CD8-positive, alpha-beta memory T cell (primary cell): ENCODE measurements at regions not wholly inside any gene's neighbourhood (a gene's known extent, or its start where the extent isn't known, plus 50 kb on each side); places are given as distances from the start of the nearest gene placed in this dataset.

Source experiments
- CTCF ChIA-PET: fragments of 350-600 bp; sonication (Branson Sonifier 250); formaldehyde crosslinking; loops from one replicate; lab custom pipeline; 2021; ENCODE audit warnings: antibody characterized with exemption; lab: Charles Lee
- POLR2A ChIA-PET: fragments of 350-600 bp; sonication (Branson Sonifier 250); formaldehyde crosslinking; loops from one replicate; lab custom pipeline; 2021; ENCODE audit warnings: antibody characterized with exemption; lab: Charles Lee
- DNase-seq, 5 donors: peaks; one replicate each; pipeline versions ENCODE4 v3.0.0 to v3.0.0-alpha.2; 2020 to 2022; ENCODE audit warnings: mixed read lengths in 1 of 5
- H3K27ac ChIP-seq: one replicate; pipeline ENCODE4 v1.7.0; 2013; ENCODE audit warnings: low read depth, mild to moderate bottlenecking, low read length, moderate library complexity
- H3K27me3 ChIP-seq: 2 replicates; pipeline ENCODE4 v1.7.0; 2013; ENCODE audit warnings: low read length, mild to moderate bottlenecking; ENCODE audit not compliant: insufficient read depth, poor library complexity, severe bottlenecking
- H3K36me3 ChIP-seq: 2 replicates; pipeline ENCODE4 v1.7.0; 2013; ENCODE audit warnings: mild to moderate bottlenecking, low read length, moderate library complexity; ENCODE audit not compliant: insufficient read depth
- H3K4me1 ChIP-seq: 2 replicates; pipeline ENCODE4 v1.7.0; 2013; ENCODE audit warnings: mild to moderate bottlenecking, low read length, moderate library complexity; ENCODE audit not compliant: insufficient read depth
- H3K4me3 ChIP-seq: 2 replicates; pipeline ENCODE4 v1.7.0; 2013; ENCODE audit warnings: mild to moderate bottlenecking, low read length
- H3K9me3 ChIP-seq: 2 replicates; pipeline ENCODE4 v1.7.0; 2013; ENCODE audit warnings: mild to moderate bottlenecking, low read length
- H3K27ac Mint-ChIP-seq, 8 donors: one replicate each; pipeline ENCODE4 v1.8.0; 2020 to 2021; ENCODE audit warnings: mixed read lengths in 8 of 8, mild to moderate bottlenecking in 6 of 8, inconsistent platforms in 3 of 8, moderate library complexity in 3 of 8
- H3K27me3 Mint-ChIP-seq, 2 donors: one replicate each; pipeline ENCODE4 v1.8.0; 2020 to 2021; ENCODE audit warnings: mixed read lengths in 2 of 2, mild to moderate bottlenecking in 1 of 2, moderate library complexity in 1 of 2
- H3K36me3 Mint-ChIP-seq, 3 donors: one replicate each; pipeline ENCODE4 v1.8.0; 2020 to 2021; ENCODE audit warnings: mixed read lengths in 3 of 3, inconsistent platforms in 1 of 3, mild to moderate bottlenecking in 1 of 3
- H3K4me1 Mint-ChIP-seq, 3 donors: one replicate each; pipeline ENCODE4 v1.8.0; 2020 to 2021; ENCODE audit warnings: mixed read lengths in 3 of 3, inconsistent platforms in 1 of 3, mild to moderate bottlenecking in 1 of 3
- H3K4me3 Mint-ChIP-seq, 7 donors: one replicate each; pipeline ENCODE4 v1.8.0; 2020 to 2021; ENCODE audit warnings: mixed read lengths in 7 of 7, mild to moderate bottlenecking in 6 of 7, moderate library complexity in 4 of 7, inconsistent platforms in 2 of 7
- H3K9me3 Mint-ChIP-seq, 5 donors: one replicate each; pipeline ENCODE4 v1.8.0; 2020 to 2022; ENCODE audit warnings: mixed read lengths in 5 of 5, mild to moderate bottlenecking in 3 of 5, moderate library complexity in 2 of 5, inconsistent platforms in 1 of 5

DNA sequence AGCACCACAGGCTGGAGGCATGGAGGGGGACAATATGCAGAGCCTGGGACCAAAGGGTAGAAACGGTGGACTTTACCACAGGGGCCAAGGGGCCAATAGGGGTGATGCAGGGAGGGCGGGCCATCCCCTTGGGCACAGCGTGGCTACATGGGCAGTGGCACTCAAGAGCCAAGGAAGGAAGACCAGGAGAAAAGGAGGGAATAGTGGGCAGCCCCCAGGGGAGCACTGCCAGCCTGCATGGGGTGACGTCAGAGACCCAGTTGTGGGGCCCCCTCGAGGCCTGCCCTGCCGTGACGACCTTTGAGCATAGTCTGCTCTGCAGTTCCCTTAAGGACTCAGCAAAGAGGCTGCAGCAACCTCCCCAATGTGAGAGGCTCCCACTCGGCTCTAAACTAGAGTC is 95.5 kb upstream of the TMPRSS2 start:
- no peak overlapping the region for H3K4me3 Mint-ChIP-seq
- H3K27me3 ChIP-seq = no peaks in the 10 kb centered on the region
- H3K36me3 ChIP-seq = no peaks in the 10 kb centered on the region
- no peak overlapping the region for H3K27ac Mint-ChIP-seq
- H3K27me3 Mint-ChIP-seq = peaks cover 12 to 24% of the 10 kb centered on the region in 2 donors
- ChIA-PET CTCF (no interaction called here), POLR2A (no interaction called here)
- no peaks in the 10 kb centered on the region for H3K4me1 ChIP-seq
- no peak overlapping the region for H3K4me3 ChIP-seq
- no peaks in the 10 kb centered on the region for H3K4me1 Mint-ChIP-seq
- no peaks in the 10 kb centered on the region for H3K9me3 ChIP-seq
- no peak for DNase-seq
- H3K36me3 Mint-ChIP-seq = no peaks in the 10 kb centered on the region
- no peak overlapping the region for H3K27ac ChIP-seq
- peaks cover 0 to 2% (median 0%) of the 10 kb centered on the region in 5 donors for H3K9me3 Mint-ChIP-seq

DNA sequence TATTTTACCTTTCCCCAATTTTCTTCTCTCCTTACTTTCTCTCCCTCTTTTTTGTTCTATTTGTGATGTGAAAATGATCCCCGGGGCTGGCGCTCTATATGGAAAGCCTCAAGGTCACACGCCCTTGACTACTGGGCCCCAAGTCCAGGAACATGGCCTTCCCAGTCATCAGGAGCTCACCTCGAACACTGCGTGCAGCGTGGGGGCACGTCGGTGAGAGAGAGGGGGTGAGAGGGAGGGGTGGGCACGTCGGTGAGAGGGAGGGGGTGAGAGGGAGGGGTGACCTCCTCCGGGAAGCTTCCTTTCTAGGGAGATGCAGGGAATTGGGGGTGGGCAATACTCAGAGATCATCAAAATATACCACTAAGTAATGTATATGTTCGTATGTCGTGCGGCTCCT is 94.6 kb upstream of the TMPRSS2 start:
- no peak for DNase-seq
- H3K4me3 ChIP-seq = no peak overlapping the region
- no peaks in the 10 kb centered on the region for H3K27me3 ChIP-seq
- ChIA-PET CTCF (no interaction called here), POLR2A (no interaction called here)
- H3K4me3 Mint-ChIP-seq = no peak overlapping the region
- no peaks in the 10 kb centered on the region for H3K9me3 ChIP-seq
- no peaks in the 10 kb centered on the region for H3K4me1 ChIP-seq
- H3K4me1 Mint-ChIP-seq = no peaks in the 10 kb centered on the region
- peaks cover 13 to 18% of the 10 kb centered on the region in 2 donors for H3K27me3 Mint-ChIP-seq
- no peak overlapping the region for H3K27ac ChIP-seq
- no peaks in the 10 kb centered on the region for H3K36me3 Mint-ChIP-seq
- H3K27ac Mint-ChIP-seq = no peak overlapping the region
- no peaks in the 10 kb centered on the region for H3K36me3 ChIP-seq
- peaks cover 0 to 2% (median 0%) of the 10 kb centered on the region in 5 donors for H3K9me3 Mint-ChIP-seq

DNA sequence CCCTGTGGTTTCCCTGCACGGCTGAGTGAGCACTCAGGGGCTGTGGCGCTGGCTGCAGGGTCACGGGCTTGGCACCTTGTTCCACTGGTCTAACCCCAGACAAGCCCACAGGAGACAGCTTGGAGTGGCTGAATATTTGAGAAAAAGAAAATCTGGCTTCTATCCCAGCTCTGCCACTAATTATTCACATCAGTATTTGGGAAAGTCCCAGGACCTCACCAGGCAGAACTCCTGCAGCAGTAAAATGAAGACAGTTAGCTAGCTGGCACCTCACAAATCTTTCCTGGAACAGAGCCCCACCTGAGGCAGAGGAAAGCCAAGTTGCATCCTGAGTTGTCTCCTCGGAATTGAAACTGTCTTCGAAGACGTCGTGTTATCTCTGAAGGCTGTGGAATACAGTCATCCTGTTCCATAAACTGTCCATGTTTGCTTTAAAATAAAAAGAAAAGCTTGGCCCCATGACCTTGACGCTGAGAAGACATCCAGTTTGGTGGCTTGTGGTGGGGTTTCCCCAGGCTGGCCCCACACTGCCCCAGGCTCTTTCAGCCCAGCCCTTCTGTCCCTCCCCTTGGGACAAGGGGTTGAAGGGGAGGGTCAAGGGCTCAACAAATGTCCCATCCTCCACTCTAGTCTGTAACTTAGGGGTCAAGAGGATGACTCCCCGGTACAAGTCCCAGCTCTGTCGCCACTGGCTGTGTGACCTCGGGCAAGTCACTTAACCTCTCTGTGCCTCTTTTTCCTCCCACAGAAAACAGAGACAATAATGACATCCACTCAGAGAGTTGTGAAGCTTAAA is 93.8 kb upstream of the TMPRSS2 start:
- H3K4me1 Mint-ChIP-seq = no peaks in the 10 kb centered on the region
- no peak for DNase-seq
- peaks cover 0 to 2% (median 0%) of the 10 kb centered on the region in 5 donors for H3K9me3 Mint-ChIP-seq
- no peaks in the 10 kb centered on the region for H3K36me3 Mint-ChIP-seq
- no peak overlapping the region for H3K27ac Mint-ChIP-seq
- Histone ChIP-seq H3K4me1 (no peaks in the 10 kb centered on the region), H3K36me3 (no peaks in the 10 kb centered on the region), H3K4me3 (no peak overlapping the region), H3K27ac (no peak overlapping the region), H3K27me3 (no peaks in the 10 kb centered on the region), H3K9me3 (no peaks in the 10 kb centered on the region)
- peaks cover 13 to 16% of the 10 kb centered on the region in 2 donors for H3K27me3 Mint-ChIP-seq
- H3K4me3 Mint-ChIP-seq = no peak overlapping the region
- POLR2A ChIA-PET = no interaction called here
- CTCF ChIA-PET = no interaction called here

DNA sequence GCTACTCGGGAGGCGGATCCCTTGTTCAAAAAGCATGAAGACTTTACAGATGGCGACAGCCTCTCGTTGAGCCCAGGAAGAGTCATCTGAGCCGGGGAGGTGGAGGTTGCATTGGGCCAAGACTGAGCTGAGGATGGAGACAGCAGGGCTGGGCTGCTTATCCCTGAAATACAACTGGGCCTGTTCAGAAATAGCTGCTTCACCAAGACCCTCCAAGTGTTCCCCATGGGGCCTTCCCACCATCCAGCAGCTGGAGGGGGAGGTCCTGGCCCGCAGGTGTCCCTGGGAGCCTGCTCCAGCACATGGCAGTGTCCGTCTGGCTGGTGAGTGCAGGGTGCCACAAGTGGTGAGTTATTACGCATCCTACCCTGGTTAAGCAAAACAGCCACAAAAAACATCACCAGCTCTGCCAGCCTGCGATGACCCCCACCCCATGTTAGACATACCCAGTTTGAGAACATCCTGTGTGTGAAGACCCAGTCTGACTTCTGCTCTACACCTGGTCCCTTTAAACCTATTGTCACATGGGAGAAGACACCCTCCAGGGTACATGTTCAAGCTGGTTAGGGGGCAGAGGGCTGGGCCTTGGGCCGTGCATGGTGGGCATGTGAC is 93.1 kb upstream of the TMPRSS2 start:
- DNase-seq = no peak
- ChIA-PET CTCF (no interaction called here), POLR2A (no interaction called here)
- H3K4me1 ChIP-seq = no peaks in the 10 kb centered on the region
- H3K27ac ChIP-seq = no peak overlapping the region
- no peak overlapping the region for H3K4me3 ChIP-seq
- no peaks in the 10 kb centered on the region for H3K9me3 ChIP-seq
- peaks cover 0 to 2% (median 0%) of the 10 kb centered on the region in 5 donors for H3K9me3 Mint-ChIP-seq
- no peak overlapping the region for H3K4me3 Mint-ChIP-seq
- H3K36me3 Mint-ChIP-seq = no peaks in the 10 kb centered on the region
- peaks cover 14 to 19% of the 10 kb centered on the region in 2 donors for H3K27me3 Mint-ChIP-seq
- H3K36me3 ChIP-seq = no peaks in the 10 kb centered on the region
- no peaks in the 10 kb centered on the region for H3K4me1 Mint-ChIP-seq
- H3K27ac Mint-ChIP-seq = no peak overlapping the region
- H3K27me3 ChIP-seq = no peaks in the 10 kb centered on the region

DNA sequence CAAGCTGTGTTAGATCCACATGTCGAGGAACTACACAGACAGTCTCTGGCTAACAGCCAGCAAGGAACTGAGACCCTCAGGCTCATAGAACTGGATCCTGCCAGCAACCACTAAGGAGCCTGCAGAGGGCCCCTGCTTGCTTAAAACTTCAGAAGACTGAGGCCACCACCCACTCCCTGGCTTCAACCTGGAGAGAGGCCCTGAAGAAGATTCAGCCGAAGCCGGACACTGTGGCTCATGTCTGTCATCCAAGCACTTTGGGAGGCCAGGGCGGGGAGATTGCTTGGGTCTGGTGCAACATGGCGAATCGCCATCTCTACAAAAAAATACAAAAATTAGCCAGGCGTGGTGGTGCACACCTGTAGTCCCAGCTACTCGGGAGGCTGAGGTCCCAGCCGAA is 92.6 kb upstream of the TMPRSS2 start:
- H3K27ac Mint-ChIP-seq = no peak overlapping the region
- CTCF ChIA-PET = no interaction called here

DNA sequence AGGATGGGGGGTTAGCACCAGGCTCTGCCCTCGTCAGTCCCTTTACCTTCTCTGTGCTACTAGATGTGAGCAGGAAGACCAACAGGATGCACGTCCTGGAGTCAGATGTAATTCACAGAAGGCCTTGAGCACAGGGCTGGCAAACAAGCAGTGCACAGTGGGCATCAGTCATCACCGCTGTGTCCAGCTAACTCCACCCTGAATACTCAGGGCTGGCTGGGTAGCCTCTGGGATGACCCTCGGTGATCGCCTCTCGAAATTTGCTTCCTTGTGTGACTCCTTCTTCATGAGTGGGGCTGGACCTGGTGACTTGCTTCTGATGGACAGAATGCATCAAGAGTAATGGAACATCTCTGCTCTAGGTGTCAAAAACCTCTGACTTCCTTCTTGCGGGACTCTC is 92.2 kb upstream of the TMPRSS2 start:
- no peak overlapping the region for H3K27ac Mint-ChIP-seq
- ChIA-PET CTCF (no interaction called here), POLR2A (no interaction called here)
- Histone ChIP-seq H3K36me3 (no peaks in the 10 kb centered on the region), H3K4me3 (no peak overlapping the region), H3K27me3 (no peaks in the 10 kb centered on the region), H3K27ac (no peak overlapping the region), H3K9me3 (no peaks in the 10 kb centered on the region), H3K4me1 (no peaks in the 10 kb centered on the region)
- H3K4me1 Mint-ChIP-seq = no peaks in the 10 kb centered on the region
- DNase-seq = no peak
- H3K27me3 Mint-ChIP-seq = peaks cover 17 to 18% of the 10 kb centered on the region in 2 donors
- H3K4me3 Mint-ChIP-seq = no peak overlapping the region
- no peaks in the 10 kb centered on the region for H3K36me3 Mint-ChIP-seq
- H3K9me3 Mint-ChIP-seq = peaks cover 0 to 2% (median 0%) of the 10 kb centered on the region in 5 donors

More for the DNA sequence above, 92.6 kb upstream of the TMPRSS2 start:
- no peaks in the 10 kb centered on the region for H3K27me3 ChIP-seq
- no peak for DNase-seq
- Mint-ChIP-seq H3K36me3 (no peaks in the 10 kb centered on the region), H3K4me1 (no peaks in the 10 kb centered on the region), H3K27me3 (peaks cover 15 to 18% of the 10 kb centered on the region in 2 donors), H3K9me3 (peaks cover 0 to 2% (median 0%) of the 10 kb centered on the region in 5 donors), H3K4me3 (no peak overlapping the region)
- no peaks in the 10 kb centered on the region for H3K9me3 ChIP-seq
- no peaks in the 10 kb centered on the region for H3K36me3 ChIP-seq
- no peak overlapping the region for H3K4me3 ChIP-seq
- POLR2A ChIA-PET = no interaction called here
- H3K27ac ChIP-seq = no peak overlapping the region
- H3K4me1 ChIP-seq = no peaks in the 10 kb centered on the region

DNA sequence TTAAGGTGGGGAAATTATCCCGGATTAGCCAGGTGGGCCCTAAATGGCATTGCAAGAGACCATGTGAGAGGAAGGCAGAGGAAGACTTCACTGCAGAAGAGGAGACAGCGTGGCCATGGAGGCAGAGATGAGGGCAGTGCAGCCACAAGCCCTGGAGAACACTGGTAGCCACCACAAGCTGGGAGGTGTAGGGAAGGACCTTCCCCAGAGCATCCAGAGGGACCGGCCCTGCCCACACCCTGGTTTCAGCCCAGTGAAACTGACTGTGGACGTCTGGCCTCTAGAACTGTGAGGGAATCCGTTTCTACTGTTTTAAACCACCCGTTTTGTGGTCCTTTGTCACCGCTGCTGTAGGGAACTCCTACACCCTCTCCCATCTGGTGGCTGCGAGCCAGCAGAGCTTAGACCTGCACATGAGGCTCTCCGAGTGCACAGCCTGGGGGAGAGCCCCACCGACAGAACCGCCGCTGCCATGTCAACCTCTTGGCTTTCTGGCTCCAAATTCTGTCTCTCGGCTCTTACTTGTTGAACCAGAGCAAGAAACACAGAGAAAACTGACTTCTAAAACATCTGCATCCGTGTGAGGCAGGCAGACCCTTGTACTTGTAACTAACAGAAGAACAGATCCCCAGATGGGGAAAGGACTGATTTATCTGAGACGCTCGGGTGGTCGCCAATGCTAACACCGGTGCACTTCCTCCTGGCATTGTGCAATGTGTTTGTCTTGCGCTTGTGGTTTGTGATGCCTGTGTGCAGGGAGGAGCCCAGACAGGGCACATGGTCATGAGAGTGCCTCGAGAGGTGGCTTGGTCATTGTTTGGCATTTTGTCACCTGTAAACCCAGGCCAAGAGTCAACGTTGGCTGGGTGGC is 90.8 kb upstream of the TMPRSS2 start:
- Mint-ChIP-seq H3K9me3 (peaks cover 0 to 2% (median 0%) of the 10 kb centered on the region in 5 donors), H3K4me3 (no peak overlapping the region), H3K27ac (peak overlapping the region in 1 of 8 donors; percentile 43), H3K27me3 (peaks cover 15 to 23% of the 10 kb centered on the region in 2 donors), H3K36me3 (no peaks in the 10 kb centered on the region), H3K4me1 (no peaks in the 10 kb centered on the region)
- Histone ChIP-seq H3K27me3 (no peaks in the 10 kb centered on the region), H3K36me3 (no peaks in the 10 kb centered on the region), H3K4me1 (no peaks in the 10 kb centered on the region), H3K4me3 (no peak overlapping the region), H3K27ac (no peak overlapping the region), H3K9me3 (no peaks in the 10 kb centered on the region)
- POLR2A ChIA-PET = no interaction called here
- DNase-seq = no peak
- CTCF ChIA-PET = no interaction called here

DNA sequence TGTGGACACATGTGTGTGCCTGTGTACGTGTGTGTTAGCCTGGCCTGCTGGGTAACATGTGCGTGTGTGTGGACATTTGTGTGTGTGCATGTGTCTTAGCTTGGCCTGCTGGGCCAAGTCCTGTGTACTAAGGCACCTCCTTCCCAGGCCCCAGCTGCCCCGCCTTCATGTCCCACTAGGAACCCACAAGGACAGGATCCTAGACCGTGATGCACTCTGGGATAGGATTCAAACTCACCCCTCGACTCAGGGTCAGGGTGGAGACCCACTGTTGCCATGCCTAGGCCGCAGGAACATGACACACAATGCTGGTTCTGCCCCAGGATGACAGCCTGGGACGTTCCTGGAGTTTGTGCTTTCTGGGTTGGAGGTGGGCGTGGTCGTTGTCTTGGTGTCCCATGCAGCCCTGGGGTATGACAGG is 89.9 kb upstream of the TMPRSS2 start:
- CTCF ChIA-PET = no interaction called here
- H3K4me1 Mint-ChIP-seq = no peaks in the 10 kb centered on the region
- POLR2A ChIA-PET = no interaction called here

More for the DNA sequence above, 89.9 kb upstream of the TMPRSS2 start:
- Histone ChIP-seq H3K9me3 (no peaks in the 10 kb centered on the region), H3K27ac (no peak overlapping the region), H3K4me1 (no peaks in the 10 kb centered on the region), H3K27me3 (no peaks in the 10 kb centered on the region), H3K36me3 (no peaks in the 10 kb centered on the region), H3K4me3 (no peak overlapping the region)
- Mint-ChIP-seq H3K27me3 (peaks cover 15 to 26% of the 10 kb centered on the region in 2 donors), H3K9me3 (peaks cover 0 to 2% (median 0%) of the 10 kb centered on the region in 5 donors), H3K36me3 (no peaks in the 10 kb centered on the region), H3K27ac (no peak overlapping the region), H3K4me3 (no peak overlapping the region)
- DNase-seq = no peak
